Endothelial cell (in vitro differentiated cells): ENCODE measurements at regions not wholly inside any gene's neighbourhood (a gene's known extent, or its start where the extent isn't known, plus 50 kb on each side); places are given as distances from the start of the nearest gene placed in this dataset.

Source experiments
- DNase-seq: peaks from one replicate; pipeline ENCODE4 v3.0.0; 2021; ENCODE audit warnings: low spot score
- H3K27ac Mint-ChIP-seq: one replicate; pipeline ENCODE4 v1.8.0; 2021; ENCODE audit warnings: mixed read lengths, inconsistent platforms; ENCODE audit not compliant: unreplicated experiment
- H3K27me3 Mint-ChIP-seq: one replicate; pipeline ENCODE4 v1.8.0; 2021; ENCODE audit warnings: mild to moderate bottlenecking, moderate library complexity, mixed read lengths, inconsistent platforms; ENCODE audit not compliant: unreplicated experiment
- H3K36me3 Mint-ChIP-seq: one replicate; pipeline ENCODE4 v1.8.0; 2021; ENCODE audit warnings: mild to moderate bottlenecking, low read depth, mixed read lengths, inconsistent platforms; ENCODE audit not compliant: unreplicated experiment
- H3K4me1 Mint-ChIP-seq: one replicate; pipeline ENCODE4 v1.8.0; 2021; ENCODE audit warnings: mild to moderate bottlenecking, mixed read lengths, inconsistent platforms; ENCODE audit not compliant: unreplicated experiment
- H3K4me3 Mint-ChIP-seq: one replicate; pipeline ENCODE4 v1.8.0; 2021; ENCODE audit warnings: mild to moderate bottlenecking, mixed read lengths, inconsistent platforms; ENCODE audit not compliant: unreplicated experiment
- H3K9me3 Mint-ChIP-seq: one replicate; pipeline ENCODE4 v1.8.0; 2021; ENCODE audit warnings: mixed read lengths, inconsistent platforms; ENCODE audit not compliant: unreplicated experiment
- CTCF ChIP-seq: fragments of 200-600 bp; sonication (generic); IDR thresholded peaks from one replicate; pipeline ENCODE4 v1.5.0; 2021; ENCODE audit warnings: antibody characterized with exemption; ENCODE audit not compliant: unreplicated experiment

GRCh38 chr1:94676686-94677085, 135.1 kb upstream of the F3 start:
- DNase-seq, result no peak
- Mint-ChIP-seq H3K4me1 (peaks cover 25% of the 10 kb centered on the region), H3K9me3 (no peaks in the 10 kb centered on the region), H3K27me3 (peaks cover 5% of the 10 kb centered on the region), H3K4me3 (no peak overlapping the region), H3K27ac (no peak overlapping the region), H3K36me3 (no peaks in the 10 kb centered on the region)
- TF ChIP-seq CTCF, result no peak

GRCh38 chr1:94675373-94675772, 133.8 kb upstream of the F3 start:
- Mint-ChIP-seq H3K9me3 (no peaks in the 10 kb centered on the region), H3K4me3 (no peak overlapping the region), H3K4me1 (peaks cover 31% of the 10 kb centered on the region), H3K27ac (no peak overlapping the region), H3K36me3 (no peaks in the 10 kb centered on the region), H3K27me3 (peaks cover 5% of the 10 kb centered on the region)
- DNase-seq, result no peak
- TF ChIP-seq CTCF, result no peak

GRCh38 chr1:94674876-94675275, 133.3 kb upstream of the F3 start:
- DNase-seq, result no peak
- peak overlapping the region; percentile 5 for H3K4me3 Mint-ChIP-seq
- peaks cover 31% of the 10 kb centered on the region for H3K4me1 Mint-ChIP-seq
- no peak for TF ChIP-seq CTCF
- H3K9me3 Mint-ChIP-seq, result no peaks in the 10 kb centered on the region
- H3K27me3 Mint-ChIP-seq, result peaks cover 5% of the 10 kb centered on the region
- H3K36me3 Mint-ChIP-seq, result no peaks in the 10 kb centered on the region
- H3K27ac Mint-ChIP-seq, result no peak overlapping the region

- Mint-ChIP-seq H3K4me1 (peaks cover 34% of the 10 kb centered on the region), H3K27ac (no peak overlapping the region), H3K9me3 (no peaks in the 10 kb centered on the region), H3K27me3 (peaks cover 5% of the 10 kb centered on the region), H3K36me3 (no peaks in the 10 kb centered on the region), H3K4me3 (no peak overlapping the region)
- DNase-seq, result no peak
- no peak for TF ChIP-seq CTCF
Measured at GRCh38 chr1:94672934-94673333, 131.4 kb upstream of the F3 start.

GRCh38 chr1:94672001-94672400, 130.4 kb upstream of the F3 start:
- Mint-ChIP-seq H3K36me3 (no peaks in the 10 kb centered on the region), H3K27ac (peak overlapping the region; percentile 63), H3K9me3 (no peaks in the 10 kb centered on the region), H3K4me3 (no peak overlapping the region), H3K4me1 (peaks cover 33% of the 10 kb centered on the region), H3K27me3 (peaks cover 4% of the 10 kb centered on the region)
- no peak for DNase-seq
- no peak for TF ChIP-seq CTCF
